ENCODE measurements at regions not wholly inside any gene's neighbourhood (a gene's known extent, or its start where the extent isn't known, plus 50 kb on each side); places are given as distances from the start of the nearest gene placed in this dataset.

DNA sequence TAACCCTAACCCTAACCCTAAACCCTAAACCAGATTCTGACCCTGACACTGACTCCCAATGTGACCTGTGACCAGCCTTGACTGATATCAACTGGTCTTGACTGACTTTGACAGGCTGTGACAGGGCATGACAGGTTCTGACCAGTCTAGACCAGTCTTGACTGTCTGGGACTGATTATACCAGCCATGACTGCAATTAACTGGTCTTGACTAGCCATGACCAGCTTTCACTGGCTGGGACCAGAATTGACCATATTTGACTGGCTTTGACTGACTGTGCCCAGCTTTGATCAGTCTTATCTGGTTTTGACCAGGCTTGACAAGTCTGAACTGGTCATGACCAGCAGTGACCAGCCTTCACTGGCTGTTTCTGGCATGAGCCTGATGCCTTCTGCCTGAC is 95.5 kb downstream of the BMP15 start:
- Histone ChIP-seq H3K27me3 (peaks cover 0 to 28% (median 0%) of the 10 kb centered on the region in 9 donors), H3K4me1 (no peaks in the 10 kb centered on the region), H3K9me3 (no peaks in the 10 kb centered on the region), H3K4me3 (no peak overlapping the region), H3K27ac (no peak overlapping the region), H3K36me3 (no peaks in the 10 kb centered on the region)
- intact Hi-C loops (cut with DNase I): no loop called here
- ATAC-seq (no peak), DNase-seq (no peak)
- TF ChIP-seq, protein P1, sequence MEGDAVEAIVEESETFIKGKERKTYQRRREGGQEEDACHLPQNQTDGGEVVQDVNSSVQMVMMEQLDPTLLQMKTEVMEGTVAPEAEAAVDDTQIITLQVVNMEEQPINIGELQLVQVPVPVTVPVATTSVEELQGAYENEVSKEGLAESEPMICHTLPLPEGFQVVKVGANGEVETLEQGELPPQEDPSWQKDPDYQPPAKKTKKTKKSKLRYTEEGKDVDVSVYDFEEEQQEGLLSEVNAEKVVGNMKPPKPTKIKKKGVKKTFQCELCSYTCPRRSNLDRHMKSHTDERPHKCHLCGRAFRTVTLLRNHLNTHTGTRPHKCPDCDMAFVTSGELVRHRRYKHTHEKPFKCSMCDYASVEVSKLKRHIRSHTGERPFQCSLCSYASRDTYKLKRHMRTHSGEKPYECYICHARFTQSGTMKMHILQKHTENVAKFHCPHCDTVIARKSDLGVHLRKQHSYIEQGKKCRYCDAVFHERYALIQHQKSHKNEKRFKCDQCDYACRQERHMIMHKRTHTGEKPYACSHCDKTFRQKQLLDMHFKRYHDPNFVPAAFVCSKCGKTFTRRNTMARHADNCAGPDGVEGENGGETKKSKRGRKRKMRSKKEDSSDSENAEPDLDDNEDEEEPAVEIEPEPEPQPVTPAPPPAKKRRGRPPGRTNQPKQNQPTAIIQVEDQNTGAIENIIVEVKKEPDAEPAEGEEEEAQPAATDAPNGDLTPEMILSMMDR (IDR thresholded peaks at IDR 0.05): no peak
- TF ChIP-seq POLR2A (IDR thresholded peaks at IDR 0.05): no peak

DNA sequence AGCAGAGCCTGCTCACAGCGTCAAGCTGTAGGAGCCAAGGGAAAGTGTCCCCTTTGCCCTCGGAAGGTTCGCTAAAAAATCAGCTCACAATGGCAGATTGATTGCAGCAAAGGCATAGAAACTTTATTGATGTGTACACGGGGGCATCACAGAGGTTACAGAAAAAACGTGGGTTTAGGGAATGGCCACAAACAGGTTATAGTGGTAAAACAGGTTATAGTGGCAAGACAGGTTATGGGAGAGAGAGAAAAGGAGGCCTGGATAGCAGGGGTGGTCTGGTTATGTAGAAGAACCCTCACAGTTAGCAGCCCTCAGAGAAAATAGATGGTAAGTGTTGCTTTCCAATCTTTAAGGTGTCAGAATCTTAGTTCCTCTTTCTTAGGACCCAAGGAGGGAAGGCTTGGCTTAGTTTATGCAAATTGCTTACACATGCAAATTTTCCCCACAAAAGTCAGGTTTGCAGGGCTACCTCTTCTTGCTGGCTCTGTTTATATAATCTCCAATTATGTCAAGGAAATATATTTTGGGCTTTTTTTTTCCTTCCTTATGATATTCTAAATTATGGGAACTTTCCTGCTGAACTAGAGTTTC is 113.7 kb downstream of the BMP15 start:
- DNase-seq: no peak

GRCh38 chrX:51026862-51027261 is 116.3 kb downstream of the BMP15 start:
- Histone ChIP-seq H3K9me3 (no peaks in the 10 kb centered on the region), H3K4me1 (no peaks in the 10 kb centered on the region), H3K4me3 (no peak overlapping the region), H3K27me3 (peaks cover 0 to 13% (median 0%) of the 10 kb centered on the region in 9 donors), H3K27ac (no peak overlapping the region), H3K36me3 (no peaks in the 10 kb centered on the region)
- DNase-seq (no peak), ATAC-seq (no peak)
- WGBS, 4 donors: 69 to 79% (median 71%) methylated on average over 3 of the region's 3 CpGs
- intact Hi-C loops (cut with DNase I): no loop called here
- TF ChIP-seq, protein P1 (IDR thresholded peaks at IDR 0.05): no peak
- TF ChIP-seq POLR2A (IDR thresholded peaks at IDR 0.05): no peak

More for the DNA sequence above, 113.7 kb downstream of the BMP15 start:
- peaks cover 0 to 26% (median 0%) of the 10 kb centered on the region in 9 donors for H3K27me3 ChIP-seq
- no peaks in the 10 kb centered on the region for H3K4me1 ChIP-seq
- intact Hi-C loops (cut with DNase I): no loop called here
- H3K27ac ChIP-seq: no peak overlapping the region
- H3K36me3 ChIP-seq: no peaks in the 10 kb centered on the region
- peaks cover 0 to 4% (median 0%) of the 10 kb centered on the region in 12 donors for H3K9me3 ChIP-seq
- ATAC-seq: no peak
- H3K4me3 ChIP-seq: no peak overlapping the region
- 40 to 58% (median 45%) methylated on average over 5 of the region's 5 CpGs for WGBS, 4 donors
- TF ChIP-seq, protein P1 (IDR thresholded peaks at IDR 0.05): no peak
- no peak for TF ChIP-seq POLR2A (IDR thresholded peaks at IDR 0.05)

- TF ChIP-seq, protein P1 (IDR thresholded peaks at IDR 0.05): no peak
- TF ChIP-seq POLR2A (IDR thresholded peaks at IDR 0.05): no peak
- H3K27me3 ChIP-seq: peaks cover 0 to 21% (median 0%) of the 10 kb centered on the region in 9 donors
- no peaks in the 10 kb centered on the region for H3K36me3 ChIP-seq
- no peak overlapping the region for H3K4me3 ChIP-seq
- no peak for DNase-seq
- no peaks in the 10 kb centered on the region for H3K4me1 ChIP-seq
- no peaks in the 10 kb centered on the region for H3K9me3 ChIP-seq
- intact Hi-C loops (cut with DNase I): no loop called here
- ATAC-seq: no peak
- 74 to 85% (median 81%) methylated on average over 3 of the region's 3 CpGs for WGBS, 4 donors
- H3K27ac ChIP-seq: no peak overlapping the region
Observed at GRCh38 chrX:51035746-51036145, 125.2 kb downstream of the BMP15 start.

All from heart left ventricle (tissue), 16 donors.